WTC11 (cell line): ENCODE measurements at regions not wholly inside any gene's neighbourhood (a gene's known extent, or its start where the extent isn't known, plus 50 kb on each side); places are given as distances from the start of the nearest gene placed in this dataset.

Experiments used
- ATF3 ChIP-seq: sonication (generic); formaldehyde crosslinking; conservative IDR thresholded peaks from 2 replicates; pipeline ENCODE4 v1.8.1; 2022; ENCODE audit warnings: mild to moderate bottlenecking, missing genetic modification reagents
- CREB1 ChIP-seq: sonication (generic); formaldehyde crosslinking; IDR thresholded peaks from 2 replicates; pipeline ENCODE4 v1.8.0; 2023; ENCODE audit warnings: mild to moderate bottlenecking, missing genetic modification reagents
- CTCF ChIP-seq: fragments of 200-600 bp; IDR thresholded peaks from 2 replicates; pipeline ENCODE4 v1.8.0; 2022; ENCODE audit warnings: antibody characterized with exemption
- E2F1 ChIP-seq: sonication (generic); formaldehyde crosslinking; IDR thresholded peaks from 2 replicates; pipeline ENCODE4 v1.8.0; 2022; ENCODE audit warnings: mild to moderate bottlenecking, missing genetic modification reagents
- E2F4 ChIP-seq: sonication (generic); formaldehyde crosslinking; IDR thresholded peaks from 2 replicates; pipeline ENCODE4 v1.8.1; 2022; ENCODE audit warnings: low read depth, mild to moderate bottlenecking, moderate library complexity, missing genetic modification reagents, borderline replicate concordance
- ESRRA ChIP-seq: sonication (generic); formaldehyde crosslinking; IDR thresholded peaks from 2 replicates; pipeline ENCODE4 v1.8.1; 2022; ENCODE audit warnings: mild to moderate bottlenecking, missing genetic modification reagents, borderline replicate concordance
- IRF2 ChIP-seq: sonication (generic); formaldehyde crosslinking; IDR thresholded peaks from 2 replicates; pipeline ENCODE4 v1.8.0; 2022; ENCODE audit warnings: low read depth, missing genetic modification reagents, borderline replicate concordance
- MAX ChIP-seq: sonication (generic); formaldehyde crosslinking; IDR thresholded peaks from 2 replicates; pipeline ENCODE4 v1.8.0; 2022; ENCODE audit warnings: mild to moderate bottlenecking, missing genetic modification reagents
- MYBL2 ChIP-seq: sonication (generic); formaldehyde crosslinking; IDR thresholded peaks from 2 replicates; pipeline ENCODE4 v1.8.1; 2023; ENCODE audit warnings: mild to moderate bottlenecking, moderate library complexity, missing genetic modification reagents
- PRRX2 ChIP-seq: fragments of 250-450 bp; sonication (Bioruptor Pico); IDR thresholded peaks from 2 replicates; pipeline ENCODE4 v1.8.0; 2021; ENCODE audit warnings: mild to moderate bottlenecking
- SMAD3 ChIP-seq: sonication (generic); formaldehyde crosslinking; IDR thresholded peaks from 2 replicates; pipeline ENCODE4 v1.8.0; 2022; ENCODE audit warnings: missing genetic modification reagents, mild to moderate bottlenecking, borderline replicate concordance
- SP1 ChIP-seq: sonication (generic); formaldehyde crosslinking; conservative IDR thresholded peaks from 2 replicates; pipeline ENCODE4 v1.8.1; 2022; ENCODE audit warnings: missing genetic modification reagents
- USF1 ChIP-seq: sonication (generic); formaldehyde crosslinking; IDR thresholded peaks from 2 replicates; pipeline ENCODE4 v1.8.0; 2022; ENCODE audit warnings: mild to moderate bottlenecking, missing genetic modification reagents
- USF2 ChIP-seq: sonication (generic); formaldehyde crosslinking; IDR thresholded peaks from 2 replicates; pipeline ENCODE4 v1.8.1; 2023; ENCODE audit warnings: mild to moderate bottlenecking, missing genetic modification reagents, moderate library complexity

- no peak for TF ChIP-seq CREB1 (CRISPR knock-in tag)
- TF ChIP-seq IRF2 (CRISPR knock-in tag): no peak
- no peak for TF ChIP-seq USF2
- TF ChIP-seq E2F4 (CRISPR knock-in tag): no peak
- no peak for TF ChIP-seq ESRRA
- no peak for TF ChIP-seq USF1 (CRISPR knock-in tag)
- no peak for TF ChIP-seq PRRX2 (CRISPR knock-in tag)
- no peak for TF ChIP-seq CTCF
- no peak for TF ChIP-seq MAX (CRISPR knock-in tag)
- TF ChIP-seq ATF3 (CRISPR knock-in tag): no peak
- TF ChIP-seq MYBL2: no peak
- TF ChIP-seq E2F1 (CRISPR knock-in tag): no peak
- TF ChIP-seq SMAD3 (CRISPR knock-in tag): no peak
- no peak for TF ChIP-seq SP1 (CRISPR knock-in tag)
Measured at GRCh38 chr4:115332078-115332477, 218.7 kb upstream of the NDST4 start.
